Sigmoid colon (tissue), 4 donors: ENCODE measurements at regions not wholly inside any gene's neighbourhood (a gene's known extent, or its start where the extent isn't known, plus 50 kb on each side); places are given as distances from the start of the nearest gene placed in this dataset.

ENCODE experiments used
- CTCF ChIP-seq, 4 experiments: fragments of 450-650 bp in 3 of 4; fragments of 200-600 bp in 1 of 4; IDR thresholded peaks; one replicate each; pipeline ENCODE4 v1.5.1; 2016 to 2019; ENCODE audit warnings: antibody characterized with exemption in 4 of 4, mild to moderate bottlenecking in 3 of 4, moderate library complexity in 2 of 4
- EP300 ChIP-seq, 4 donors: sonication (generic); formaldehyde crosslinking; IDR thresholded peaks; one replicate each; pipeline ENCODE4 v1.6.1; 2017; ENCODE audit warnings: antibody characterized with exemption in 4 of 4
- POLR2A ChIP-seq, 2 donors: fragments of 450-650 bp; IDR thresholded peaks; one replicate each; pipeline ENCODE4 v1.6.1; 2016; ENCODE audit warnings: antibody characterized with exemption in 2 of 2, mild to moderate bottlenecking in 2 of 2, moderate library complexity in 2 of 2

GRCh38 chr16:85235991-85236817 is 123.9 kb upstream of the CIBAR2 start:
- TF ChIP-seq CTCF (IDR thresholded peaks at IDR 0.05) (no peak), POLR2A (IDR thresholded peaks at IDR 0.05) (no peak), EP300 (IDR thresholded peaks at IDR 0.05) (no peak)
